ENCODE measurements at regions not wholly inside any gene's neighbourhood (a gene's known extent, or its start where the extent isn't known, plus 50 kb on each side); places are given as distances from the start of the nearest gene placed in this dataset.

DNA sequence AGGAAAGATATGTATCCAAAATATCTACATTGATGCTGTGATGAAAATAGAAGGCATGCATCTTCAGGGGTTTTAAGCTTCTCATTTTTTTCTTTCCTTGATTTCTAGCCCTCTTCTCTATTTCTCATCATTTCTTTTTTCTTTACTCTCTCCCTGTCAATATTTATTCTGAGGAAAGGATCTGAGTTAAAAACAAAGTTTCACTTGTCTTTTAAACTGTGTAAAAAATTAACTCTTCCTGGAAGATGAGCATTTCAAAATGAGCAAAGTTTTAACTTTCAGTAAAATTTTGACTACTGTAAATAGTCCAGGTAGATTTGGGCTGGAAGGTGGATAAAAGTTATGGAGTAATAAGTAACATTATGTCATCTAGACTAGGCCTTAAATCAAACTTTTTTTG is 500.2 kb upstream of the GBE1 start:
- Histone ChIP-seq H3K9me3 (ENCODE audit: control insufficient read depth in 2 of 3, insufficient read depth in 1 of 3, low read length in 3 of 3) (no peaks in the 10 kb centered on the region), H3K4me1 (ENCODE audit: control insufficient read depth in 2 of 3, insufficient read depth in 2 of 3, low read depth in 1 of 3, low read length in 3 of 3) (no peaks in the 10 kb centered on the region), H3K27me3 (ENCODE audit: control insufficient read depth, insufficient read depth, low read length) (no peaks in the 10 kb centered on the region), H3K36me3 (ENCODE audit: control insufficient read depth in 2 of 3, insufficient read depth in 3 of 3, low read length in 3 of 3) (no peaks in the 10 kb centered on the region), H3K27ac (ENCODE audit: low read depth in 2 of 2, low read length in 2 of 2) (no peak overlapping the region), H3K4me3 (ENCODE audit: low read length in 3 of 3) (no peak overlapping the region), H3K9ac (ENCODE audit: low read length in 3 of 3) (no peak overlapping the region)
- DNase-seq (no peak), FAIRE-seq (no peak)
- TF ChIP-seq, protein P1, sequence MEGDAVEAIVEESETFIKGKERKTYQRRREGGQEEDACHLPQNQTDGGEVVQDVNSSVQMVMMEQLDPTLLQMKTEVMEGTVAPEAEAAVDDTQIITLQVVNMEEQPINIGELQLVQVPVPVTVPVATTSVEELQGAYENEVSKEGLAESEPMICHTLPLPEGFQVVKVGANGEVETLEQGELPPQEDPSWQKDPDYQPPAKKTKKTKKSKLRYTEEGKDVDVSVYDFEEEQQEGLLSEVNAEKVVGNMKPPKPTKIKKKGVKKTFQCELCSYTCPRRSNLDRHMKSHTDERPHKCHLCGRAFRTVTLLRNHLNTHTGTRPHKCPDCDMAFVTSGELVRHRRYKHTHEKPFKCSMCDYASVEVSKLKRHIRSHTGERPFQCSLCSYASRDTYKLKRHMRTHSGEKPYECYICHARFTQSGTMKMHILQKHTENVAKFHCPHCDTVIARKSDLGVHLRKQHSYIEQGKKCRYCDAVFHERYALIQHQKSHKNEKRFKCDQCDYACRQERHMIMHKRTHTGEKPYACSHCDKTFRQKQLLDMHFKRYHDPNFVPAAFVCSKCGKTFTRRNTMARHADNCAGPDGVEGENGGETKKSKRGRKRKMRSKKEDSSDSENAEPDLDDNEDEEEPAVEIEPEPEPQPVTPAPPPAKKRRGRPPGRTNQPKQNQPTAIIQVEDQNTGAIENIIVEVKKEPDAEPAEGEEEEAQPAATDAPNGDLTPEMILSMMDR (IDR thresholded peaks at IDR 0.05; ENCODE audit: borderline replicate concordance, extremely low read depth, insufficient read depth) = no peak
- intact Hi-C loops (cut with DNase I) = no loop called here

DNA sequence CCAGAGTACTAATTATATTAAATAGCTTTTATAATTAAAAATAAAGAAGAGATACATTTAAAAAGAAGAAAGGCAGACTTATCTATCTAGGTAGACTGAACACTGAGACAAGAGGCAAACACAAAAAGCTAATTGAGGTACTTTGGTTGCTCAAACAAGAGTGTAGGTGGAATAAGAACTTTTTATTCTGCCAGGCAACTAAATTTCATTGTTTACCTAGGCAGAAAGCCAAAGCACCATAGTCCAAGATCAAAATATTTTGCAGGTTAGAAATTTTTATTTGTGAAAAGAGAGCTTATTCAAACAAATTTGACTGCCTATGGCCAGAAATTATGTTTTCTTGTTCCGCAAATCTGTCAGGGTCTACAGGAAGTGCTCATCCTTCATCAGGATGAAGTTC is 499.6 kb upstream of the GBE1 start:
- intact Hi-C loops (cut with DNase I) = no loop called here
- Histone ChIP-seq H3K9me3 (ENCODE audit: control insufficient read depth in 2 of 3, insufficient read depth in 1 of 3, low read length in 3 of 3) (no peaks in the 10 kb centered on the region), H3K4me1 (ENCODE audit: control insufficient read depth in 2 of 3, insufficient read depth in 2 of 3, low read depth in 1 of 3, low read length in 3 of 3) (no peaks in the 10 kb centered on the region), H3K4me3 (ENCODE audit: low read length in 3 of 3) (no peak overlapping the region), H3K9ac (ENCODE audit: low read length in 3 of 3) (no peak overlapping the region), H3K27ac (ENCODE audit: low read depth in 2 of 2, low read length in 2 of 2) (no peak overlapping the region), H3K27me3 (ENCODE audit: control insufficient read depth, insufficient read depth, low read length) (no peaks in the 10 kb centered on the region), H3K36me3 (ENCODE audit: control insufficient read depth in 2 of 3, insufficient read depth in 3 of 3, low read length in 3 of 3) (no peaks in the 10 kb centered on the region)
- FAIRE-seq = no peak
- DNase-seq = no peak
- TF ChIP-seq, protein P1 (IDR thresholded peaks at IDR 0.05; ENCODE audit: borderline replicate concordance, extremely low read depth, insufficient read depth) = no peak

DNA sequence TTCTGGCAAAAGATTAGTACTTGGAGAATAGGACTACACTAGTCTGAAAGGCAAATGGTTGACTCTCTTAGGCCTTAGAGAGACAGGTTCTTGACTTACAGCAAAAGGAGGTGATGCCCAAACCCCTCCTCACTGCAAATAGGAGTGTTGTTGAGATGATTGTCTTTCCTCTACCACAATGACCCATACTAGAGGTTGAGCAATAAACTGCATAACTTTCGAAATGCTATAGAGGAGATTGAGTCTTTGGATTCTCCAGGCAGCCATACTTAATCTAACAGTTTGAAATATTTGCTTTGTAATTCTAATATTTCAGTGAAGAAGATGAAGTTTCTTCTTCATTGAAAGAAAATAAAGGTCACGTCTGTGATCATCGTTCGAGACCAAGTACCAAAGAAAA is 498.5 kb upstream of the GBE1 start:
- FAIRE-seq = no peak
- Histone ChIP-seq H3K9me3 (ENCODE audit: control insufficient read depth in 2 of 3, insufficient read depth in 1 of 3, low read length in 3 of 3) (no peaks in the 10 kb centered on the region), H3K4me1 (ENCODE audit: control insufficient read depth in 2 of 3, insufficient read depth in 2 of 3, low read depth in 1 of 3, low read length in 3 of 3) (no peaks in the 10 kb centered on the region), H3K9ac (ENCODE audit: low read length in 3 of 3) (no peak overlapping the region), H3K27ac (ENCODE audit: low read depth in 2 of 2, low read length in 2 of 2) (no peak overlapping the region), H3K4me3 (ENCODE audit: low read length in 3 of 3) (no peak overlapping the region), H3K36me3 (ENCODE audit: control insufficient read depth in 2 of 3, insufficient read depth in 3 of 3, low read length in 3 of 3) (no peaks in the 10 kb centered on the region), H3K27me3 (ENCODE audit: control insufficient read depth, insufficient read depth, low read length) (no peaks in the 10 kb centered on the region)
- TF ChIP-seq, protein P1 (IDR thresholded peaks at IDR 0.05; ENCODE audit: borderline replicate concordance, extremely low read depth, insufficient read depth) = no peak
- intact Hi-C loops (cut with DNase I) = no loop called here
- no peak for DNase-seq

DNA sequence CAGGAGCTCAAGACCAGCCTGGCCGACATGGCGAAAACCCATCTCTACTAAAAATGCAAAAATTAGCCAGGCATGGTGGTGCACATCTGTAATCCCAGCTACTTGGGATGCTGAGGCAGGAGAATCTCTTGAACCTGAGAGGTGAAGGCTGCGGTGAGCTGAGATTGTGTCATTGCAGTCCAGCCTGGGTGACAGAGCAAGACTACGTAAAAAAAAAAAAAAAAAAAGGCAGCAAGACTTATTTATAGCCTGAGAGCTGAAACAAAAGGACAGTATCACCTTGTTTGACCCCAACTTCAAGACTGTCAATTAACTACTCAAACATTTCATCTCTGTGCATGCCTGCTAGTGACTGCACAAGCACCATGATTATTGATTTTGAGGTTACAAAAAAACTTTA is 478.9 kb upstream of the GBE1 start:
- Histone ChIP-seq H3K36me3 (ENCODE audit: control insufficient read depth in 2 of 3, insufficient read depth in 3 of 3, low read length in 3 of 3) (no peaks in the 10 kb centered on the region), H3K4me1 (ENCODE audit: control insufficient read depth in 2 of 3, insufficient read depth in 2 of 3, low read depth in 1 of 3, low read length in 3 of 3) (no peaks in the 10 kb centered on the region), H3K27me3 (ENCODE audit: control insufficient read depth, insufficient read depth, low read length) (no peaks in the 10 kb centered on the region), H3K4me3 (ENCODE audit: low read length in 3 of 3) (no peak overlapping the region), H3K27ac (ENCODE audit: low read depth in 2 of 2, low read length in 2 of 2) (no peak overlapping the region), H3K9ac (ENCODE audit: low read length in 3 of 3) (no peak overlapping the region), H3K9me3 (ENCODE audit: control insufficient read depth in 2 of 3, insufficient read depth in 1 of 3, low read length in 3 of 3) (no peaks in the 10 kb centered on the region)
- intact Hi-C loops (cut with DNase I) = no loop called here
- TF ChIP-seq, protein P1 (IDR thresholded peaks at IDR 0.05; ENCODE audit: borderline replicate concordance, extremely low read depth, insufficient read depth) = no peak
- DNase-seq = no peak
- FAIRE-seq = no peak
